ENCODE measurements at regions not wholly inside any gene's neighbourhood (a gene's known extent, or its start where the extent isn't known, plus 50 kb on each side); places are given as distances from the start of the nearest gene placed in this dataset.

DNA sequence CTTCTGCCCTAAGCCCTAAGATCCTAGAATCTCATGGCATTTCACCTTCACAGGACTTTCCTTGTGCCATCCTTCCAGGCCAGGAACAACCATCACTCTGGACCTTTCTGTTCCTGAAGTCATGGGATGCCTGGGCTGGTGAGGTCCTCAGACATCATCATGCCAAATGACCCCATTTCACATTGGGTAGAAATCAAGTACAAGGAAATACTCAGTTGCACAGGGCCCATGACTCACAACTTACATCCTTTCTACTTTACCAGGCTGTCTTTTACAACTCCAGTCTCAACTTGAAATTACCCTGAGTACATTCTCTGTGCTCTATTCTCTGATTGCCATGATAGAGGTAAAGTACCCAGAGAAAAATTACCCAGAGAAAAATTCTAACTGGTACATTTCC lies 167.1 kb downstream of the PIK3R1 start:
- no peak overlapping the region for H3K4me3 ChIP-seq (ENCODE audit: low read depth, low read length)
- TF ChIP-seq, protein P1, sequence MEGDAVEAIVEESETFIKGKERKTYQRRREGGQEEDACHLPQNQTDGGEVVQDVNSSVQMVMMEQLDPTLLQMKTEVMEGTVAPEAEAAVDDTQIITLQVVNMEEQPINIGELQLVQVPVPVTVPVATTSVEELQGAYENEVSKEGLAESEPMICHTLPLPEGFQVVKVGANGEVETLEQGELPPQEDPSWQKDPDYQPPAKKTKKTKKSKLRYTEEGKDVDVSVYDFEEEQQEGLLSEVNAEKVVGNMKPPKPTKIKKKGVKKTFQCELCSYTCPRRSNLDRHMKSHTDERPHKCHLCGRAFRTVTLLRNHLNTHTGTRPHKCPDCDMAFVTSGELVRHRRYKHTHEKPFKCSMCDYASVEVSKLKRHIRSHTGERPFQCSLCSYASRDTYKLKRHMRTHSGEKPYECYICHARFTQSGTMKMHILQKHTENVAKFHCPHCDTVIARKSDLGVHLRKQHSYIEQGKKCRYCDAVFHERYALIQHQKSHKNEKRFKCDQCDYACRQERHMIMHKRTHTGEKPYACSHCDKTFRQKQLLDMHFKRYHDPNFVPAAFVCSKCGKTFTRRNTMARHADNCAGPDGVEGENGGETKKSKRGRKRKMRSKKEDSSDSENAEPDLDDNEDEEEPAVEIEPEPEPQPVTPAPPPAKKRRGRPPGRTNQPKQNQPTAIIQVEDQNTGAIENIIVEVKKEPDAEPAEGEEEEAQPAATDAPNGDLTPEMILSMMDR (IDR thresholded peaks at IDR 0.05; ENCODE audit: insufficient read depth, low read depth, low read length): no peak
- no peak for DNase-seq (ENCODE audit: low read depth)

DNA sequence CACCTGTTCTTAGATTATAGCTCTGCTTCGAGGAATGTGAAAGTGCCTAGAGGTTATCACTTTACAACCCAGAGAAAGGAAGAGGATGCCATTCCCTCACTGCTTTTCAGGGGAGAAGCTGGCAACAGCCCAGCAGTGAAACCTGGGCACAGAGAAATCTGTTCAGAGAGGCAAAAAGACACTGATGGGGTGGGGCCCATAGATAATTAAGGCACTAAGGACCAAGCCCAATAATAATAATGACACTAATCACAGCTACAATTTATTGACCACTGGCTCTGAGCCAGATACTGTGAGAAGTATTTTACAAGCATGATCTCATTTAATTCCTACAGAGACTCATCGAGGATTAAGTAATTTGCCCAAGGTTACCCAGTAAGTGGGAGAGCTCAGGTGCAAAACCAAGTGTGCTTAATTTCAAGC lies 168.3 kb downstream of the PIK3R1 start:
- no peak for DNase-seq (ENCODE audit: low read depth)
- TF ChIP-seq, protein P1 (IDR thresholded peaks at IDR 0.05; ENCODE audit: insufficient read depth, low read depth, low read length): no peak
- H3K4me3 ChIP-seq (ENCODE audit: low read depth, low read length): no peak overlapping the region

- DNase-seq (ENCODE audit: low read depth): no peak
- no peak overlapping the region for H3K4me3 ChIP-seq (ENCODE audit: low read depth, low read length)
- TF ChIP-seq, protein P1 (IDR thresholded peaks at IDR 0.05; ENCODE audit: insufficient read depth, low read depth, low read length): no peak
Observed at GRCh38 chr5:68384936-68385594, 169.5 kb downstream of the PIK3R1 start.

DNA sequence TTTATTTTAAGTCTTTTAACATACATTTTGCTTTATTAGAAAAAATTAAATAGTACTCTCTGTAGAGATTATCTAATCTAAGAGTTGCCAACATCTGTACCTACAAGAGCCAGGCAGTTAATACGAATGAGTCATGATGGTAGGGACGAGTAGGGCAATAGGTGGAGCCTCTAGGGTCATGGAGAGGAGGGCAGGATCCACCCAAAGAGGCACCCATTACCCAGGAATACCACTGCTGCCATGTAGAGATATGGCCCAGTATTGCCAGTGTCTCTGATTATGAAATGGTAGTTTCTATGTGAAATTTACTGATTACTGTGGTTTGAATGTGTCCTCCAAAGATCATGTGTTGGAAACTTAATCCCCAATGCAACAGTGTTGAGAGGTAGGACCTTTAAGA lies 170.4 kb downstream of the PIK3R1 start:
- no peak overlapping the region for H3K4me3 ChIP-seq (ENCODE audit: low read depth, low read length)
- TF ChIP-seq, protein P1 (IDR thresholded peaks at IDR 0.05; ENCODE audit: insufficient read depth, low read depth, low read length): no peak
- DNase-seq (ENCODE audit: low read depth): no peak

DNA sequence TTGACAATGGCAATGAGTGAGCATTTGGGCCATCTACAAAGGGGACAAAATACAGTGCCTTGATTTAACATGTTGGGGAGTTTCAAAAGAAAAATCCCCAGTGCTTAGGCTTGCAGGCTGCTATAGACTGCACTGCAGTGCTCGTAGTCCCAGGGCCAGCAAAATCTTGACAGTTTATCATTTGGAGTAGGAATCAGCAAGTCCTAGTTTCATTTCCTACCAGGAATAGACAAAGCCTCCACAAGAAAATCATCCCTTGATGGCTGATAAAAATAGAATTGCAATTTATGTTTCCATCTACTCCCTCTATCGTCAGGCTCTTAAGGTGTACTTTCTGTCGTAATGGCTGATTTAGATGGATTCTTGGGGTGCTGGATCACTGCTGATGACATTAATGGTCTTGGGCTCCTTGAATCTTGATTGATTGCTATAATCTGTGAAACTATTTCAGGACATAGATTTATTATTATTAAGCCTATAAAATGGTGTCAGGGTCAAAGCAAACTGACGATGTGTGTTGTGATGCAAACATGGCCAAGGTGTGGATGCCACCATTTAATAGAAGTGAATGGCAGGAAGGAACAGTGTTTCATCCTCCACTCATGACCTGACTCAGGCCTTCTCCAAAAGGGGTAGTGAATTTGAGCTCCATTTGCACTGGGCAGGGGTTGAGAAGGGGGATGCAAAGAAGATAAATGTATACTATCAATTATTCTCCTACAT lies 171.7 kb downstream of the PIK3R1 start:
- no peak overlapping the region for H3K4me3 ChIP-seq (ENCODE audit: low read depth, low read length)
- no peak for DNase-seq (ENCODE audit: low read depth)
- TF ChIP-seq, protein P1 (IDR thresholded peaks at IDR 0.05; ENCODE audit: insufficient read depth, low read depth, low read length): no peak

GRCh38 chr5:68389618-68390017 lies 174.1 kb downstream of the PIK3R1 start:
- H3K4me3 ChIP-seq (ENCODE audit: low read depth, low read length): no peak overlapping the region
- TF ChIP-seq, protein P1 (IDR thresholded peaks at IDR 0.05; ENCODE audit: insufficient read depth, low read depth, low read length): no peak
- no peak for DNase-seq (ENCODE audit: low read depth)

Data from fibroblast of villous mesenchyme (primary cell).